ENCODE measurements at regions not wholly inside any gene's neighbourhood (a gene's known extent, or its start where the extent isn't known, plus 50 kb on each side); places are given as distances from the start of the nearest gene placed in this dataset.
A peak's percentile ranks its signal among the peaks of the same experiment; 100 is the strongest.

GRCh38 chr5:162654661-162655405 lies 587.3 kb downstream of the GABRG2 start:
- BruUV-seq (replicated peaks): no TSS peak
- peaks cover 7% of the 10 kb centered on the region for H3K9me3 Mint-ChIP-seq (ENCODE audit: unreplicated experiment)
- H3K27ac Mint-ChIP-seq (ENCODE audit: low read depth, unreplicated experiment): no peak overlapping the region
- no peaks in the 10 kb centered on the region for H3K27me3 Mint-ChIP-seq (ENCODE audit: insufficient read depth, unreplicated experiment)
- H3K4me1 Mint-ChIP-seq (ENCODE audit: insufficient read depth, unreplicated experiment): no peaks in the 10 kb centered on the region
- intact Hi-C loops (cut with micrococcal nuclease): no loop called here
- no peak for TF ChIP-seq CTCF (IDR thresholded peaks at IDR 0.05; ENCODE audit: unreplicated experiment)
- H3K36me3 Mint-ChIP-seq (ENCODE audit: insufficient read depth, unreplicated experiment): no peaks in the 10 kb centered on the region
- ChIA-PET POLR2A (no interaction called here), CTCF (interaction anchor here (0.6 to 1.6 kb wide), 3 partner anchors 17 to 446 kb away, joined by 3 to 4 read pairs (median 3); no protein-coding TSS in a partner anchor)
- DNase-seq (ENCODE audit: unreplicated experiment): no peak
- no peak overlapping the region for H3K4me3 Mint-ChIP-seq (ENCODE audit: unreplicated experiment)

DNA sequence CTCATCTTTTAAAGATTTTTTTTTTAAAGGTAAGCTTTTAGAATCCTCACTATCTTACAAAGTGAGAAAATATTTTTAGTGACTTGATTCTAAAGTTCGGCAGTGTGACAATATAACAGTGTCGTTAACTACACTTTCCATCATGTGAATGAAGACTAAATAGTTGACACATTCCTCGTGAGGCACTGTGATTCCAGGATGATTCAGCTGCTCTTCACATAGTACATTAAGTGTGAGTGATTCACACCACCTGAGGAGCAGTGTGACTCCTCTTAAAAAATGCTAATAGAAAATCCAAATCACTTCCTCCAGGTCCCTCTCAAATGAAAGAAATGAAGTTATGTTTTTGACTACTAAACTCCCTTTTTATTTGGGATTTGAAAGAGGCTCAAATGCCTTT lies 589.5 kb downstream of the GABRG2 start:
- no peaks in the 10 kb centered on the region for H3K27me3 Mint-ChIP-seq (ENCODE audit: insufficient read depth, unreplicated experiment)
- H3K9me3 Mint-ChIP-seq (ENCODE audit: unreplicated experiment): no peaks in the 10 kb centered on the region
- no peaks in the 10 kb centered on the region for H3K4me1 Mint-ChIP-seq (ENCODE audit: insufficient read depth, unreplicated experiment)
- no peak overlapping the region for H3K4me3 Mint-ChIP-seq (ENCODE audit: unreplicated experiment)
- ChIA-PET CTCF (interaction anchor here (0.5 to 1.1 kb wide), 3 partner anchors 11 to 758 kb away, joined by 3 to 4 read pairs (median 3); no protein-coding TSS in a partner anchor), POLR2A (interaction anchor here (0.7 to 1.7 kb wide), 2 partner anchors 10 to 46 kb away, joined by 3 read pairs; no protein-coding TSS in a partner anchor)
- BruUV-seq (replicated peaks): no TSS peak
- no peak for TF ChIP-seq CTCF (IDR thresholded peaks at IDR 0.05; ENCODE audit: unreplicated experiment)
- no peak overlapping the region for H3K27ac Mint-ChIP-seq (ENCODE audit: low read depth, unreplicated experiment)
- no peaks in the 10 kb centered on the region for H3K36me3 Mint-ChIP-seq (ENCODE audit: insufficient read depth, unreplicated experiment)
- intact Hi-C loops (cut with micrococcal nuclease): no loop called here
- peak; percentile 18 for DNase-seq (ENCODE audit: unreplicated experiment)

- no TSS peak for BruUV-seq (replicated peaks)
- no peak for DNase-seq (ENCODE audit: unreplicated experiment)
- no peaks in the 10 kb centered on the region for H3K27me3 Mint-ChIP-seq (ENCODE audit: insufficient read depth, unreplicated experiment)
- intact Hi-C loops (cut with micrococcal nuclease): no loop called here
- H3K4me3 Mint-ChIP-seq (ENCODE audit: unreplicated experiment): no peak overlapping the region
- H3K4me1 Mint-ChIP-seq (ENCODE audit: insufficient read depth, unreplicated experiment): no peaks in the 10 kb centered on the region
- TF ChIP-seq CTCF (IDR thresholded peaks at IDR 0.05; ENCODE audit: unreplicated experiment): no peak
- H3K27ac Mint-ChIP-seq (ENCODE audit: low read depth, unreplicated experiment): no peak overlapping the region
- H3K9me3 Mint-ChIP-seq (ENCODE audit: unreplicated experiment): no peaks in the 10 kb centered on the region
- H3K36me3 Mint-ChIP-seq (ENCODE audit: insufficient read depth, unreplicated experiment): no peaks in the 10 kb centered on the region
- POLR2A ChIA-PET: no interaction called here
- CTCF ChIA-PET: no interaction called here
Measured at GRCh38 chr5:162664846-162665245, 597.3 kb downstream of the GABRG2 start.

- Mint-ChIP-seq H3K27ac (ENCODE audit: low read depth, unreplicated experiment) (no peak overlapping the region), H3K36me3 (ENCODE audit: insufficient read depth, unreplicated experiment) (no peaks in the 10 kb centered on the region), H3K4me3 (ENCODE audit: unreplicated experiment) (no peak overlapping the region), H3K27me3 (ENCODE audit: insufficient read depth, unreplicated experiment) (no peaks in the 10 kb centered on the region), H3K4me1 (ENCODE audit: insufficient read depth, unreplicated experiment) (no peaks in the 10 kb centered on the region), H3K9me3 (ENCODE audit: unreplicated experiment) (no peaks in the 10 kb centered on the region)
- intact Hi-C loops (cut with micrococcal nuclease): no loop called here
- POLR2A ChIA-PET: interaction anchor here (0.6 kb wide), 1 partner anchor 40 kb away, joined by 3 read pairs; no protein-coding TSS in a partner anchor
- TF ChIP-seq CTCF (IDR thresholded peaks at IDR 0.05; ENCODE audit: unreplicated experiment): no peak
- BruUV-seq (replicated peaks): no TSS peak
- CTCF ChIA-PET: interaction anchor here (0.6 to 0.9 kb wide), 4 partner anchors 36 to 1157 kb away, joined by 3 to 4 read pairs (median 3); no protein-coding TSS in a partner anchor
- DNase-seq (ENCODE audit: unreplicated experiment): no peak
Measured at GRCh38 chr5:162668926-162669325, 601.4 kb downstream of the GABRG2 start.

Data from MCF 10A (cell line).